ENCODE measurements at regions not wholly inside any gene's neighbourhood (a gene's known extent, or its start where the extent isn't known, plus 50 kb on each side); places are given as distances from the start of the nearest gene placed in this dataset.

DNA sequence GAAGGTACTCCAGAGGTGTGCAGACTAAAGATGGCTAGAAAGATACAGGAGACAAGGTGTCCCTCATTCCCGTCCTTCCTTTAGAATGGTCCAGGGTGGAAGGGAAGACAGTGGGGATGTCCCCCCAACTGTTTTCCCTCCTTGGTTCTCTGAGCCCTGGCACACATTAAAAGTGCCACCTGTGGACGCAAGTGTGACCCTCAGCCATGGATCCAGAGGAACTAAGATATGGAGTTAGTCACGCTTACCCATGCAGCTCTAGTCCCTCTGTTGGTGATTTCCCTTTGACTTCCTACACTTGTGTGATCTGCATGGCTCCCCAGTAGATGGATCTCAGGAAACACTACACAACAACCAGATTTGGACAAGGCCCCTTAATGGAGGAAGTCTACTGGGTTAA, 113.1 kb upstream of the SRD5A2 start:
- TF ChIP-seq EHMT2 (IDR thresholded peaks at IDR 0.05; ENCODE audit: low read depth): no peak
- TF ChIP-seq, protein P1, sequence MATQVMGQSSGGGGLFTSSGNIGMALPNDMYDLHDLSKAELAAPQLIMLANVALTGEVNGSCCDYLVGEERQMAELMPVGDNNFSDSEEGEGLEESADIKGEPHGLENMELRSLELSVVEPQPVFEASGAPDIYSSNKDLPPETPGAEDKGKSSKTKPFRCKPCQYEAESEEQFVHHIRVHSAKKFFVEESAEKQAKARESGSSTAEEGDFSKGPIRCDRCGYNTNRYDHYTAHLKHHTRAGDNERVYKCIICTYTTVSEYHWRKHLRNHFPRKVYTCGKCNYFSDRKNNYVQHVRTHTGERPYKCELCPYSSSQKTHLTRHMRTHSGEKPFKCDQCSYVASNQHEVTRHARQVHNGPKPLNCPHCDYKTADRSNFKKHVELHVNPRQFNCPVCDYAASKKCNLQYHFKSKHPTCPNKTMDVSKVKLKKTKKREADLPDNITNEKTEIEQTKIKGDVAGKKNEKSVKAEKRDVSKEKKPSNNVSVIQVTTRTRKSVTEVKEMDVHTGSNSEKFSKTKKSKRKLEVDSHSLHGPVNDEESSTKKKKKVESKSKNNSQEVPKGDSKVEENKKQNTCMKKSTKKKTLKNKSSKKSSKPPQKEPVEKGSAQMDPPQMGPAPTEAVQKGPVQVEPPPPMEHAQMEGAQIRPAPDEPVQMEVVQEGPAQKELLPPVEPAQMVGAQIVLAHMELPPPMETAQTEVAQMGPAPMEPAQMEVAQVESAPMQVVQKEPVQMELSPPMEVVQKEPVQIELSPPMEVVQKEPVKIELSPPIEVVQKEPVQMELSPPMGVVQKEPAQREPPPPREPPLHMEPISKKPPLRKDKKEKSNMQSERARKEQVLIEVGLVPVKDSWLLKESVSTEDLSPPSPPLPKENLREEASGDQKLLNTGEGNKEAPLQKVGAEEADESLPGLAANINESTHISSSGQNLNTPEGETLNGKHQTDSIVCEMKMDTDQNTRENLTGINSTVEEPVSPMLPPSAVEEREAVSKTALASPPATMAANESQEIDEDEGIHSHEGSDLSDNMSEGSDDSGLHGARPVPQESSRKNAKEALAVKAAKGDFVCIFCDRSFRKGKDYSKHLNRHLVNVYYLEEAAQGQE (IDR thresholded peaks at IDR 0.05): no peak
- no peak for TF ChIP-seq POLR2A (IDR thresholded peaks at IDR 0.05; ENCODE audit: low read length)

Measured in A549 (cell line).